GM21529 (cell line): ENCODE measurements at regions not wholly inside any gene's neighbourhood (a gene's known extent, or its start where the extent isn't known, plus 50 kb on each side); places are given as distances from the start of the nearest gene placed in this dataset.

Experiments
- ATAC-seq: cut with Tn5 transposase; IDR thresholded peaks from one replicate; pipeline ENCODE4 v1.9.1; 2021; ENCODE audit not compliant: unreplicated experiment

DNA sequence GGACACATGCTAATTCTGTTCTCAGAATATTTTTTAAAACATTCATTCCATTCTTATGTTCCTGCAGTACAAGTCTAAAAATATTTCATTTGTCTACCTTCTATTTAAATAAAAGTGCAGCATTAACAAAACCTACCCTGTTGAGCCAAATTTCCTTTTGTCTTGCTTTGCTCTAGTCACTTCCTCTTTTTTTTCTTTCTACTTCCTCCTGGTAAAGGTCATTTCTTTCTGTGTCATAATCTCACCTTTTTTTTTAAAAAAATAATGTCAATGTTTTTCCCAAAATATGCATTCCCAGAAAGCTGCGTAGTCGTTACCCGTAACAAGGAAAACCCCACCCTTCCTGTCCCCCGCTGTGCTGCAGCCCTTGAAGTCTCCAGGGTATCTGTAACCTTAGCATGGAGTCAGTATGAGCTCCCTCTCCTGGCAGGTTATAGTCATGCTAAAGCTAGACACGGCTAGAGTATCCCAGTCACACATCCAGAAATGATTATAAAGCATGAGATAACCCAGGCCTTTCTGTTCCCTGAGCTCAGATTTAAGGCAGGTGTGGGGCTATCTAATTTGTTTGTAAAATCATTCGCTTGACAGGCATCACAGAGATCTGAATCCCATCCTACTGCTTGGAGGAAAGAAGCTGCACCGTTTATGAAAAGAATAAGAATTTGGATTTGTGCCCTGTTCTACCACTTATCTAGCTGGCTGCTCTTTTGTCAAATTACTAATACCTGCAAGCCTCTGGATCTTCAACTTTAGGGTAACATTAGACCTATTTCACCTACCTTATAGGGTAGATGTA is 51.1 kb upstream of the EED start:
- peak; percentile 97 for ATAC-seq

DNA sequence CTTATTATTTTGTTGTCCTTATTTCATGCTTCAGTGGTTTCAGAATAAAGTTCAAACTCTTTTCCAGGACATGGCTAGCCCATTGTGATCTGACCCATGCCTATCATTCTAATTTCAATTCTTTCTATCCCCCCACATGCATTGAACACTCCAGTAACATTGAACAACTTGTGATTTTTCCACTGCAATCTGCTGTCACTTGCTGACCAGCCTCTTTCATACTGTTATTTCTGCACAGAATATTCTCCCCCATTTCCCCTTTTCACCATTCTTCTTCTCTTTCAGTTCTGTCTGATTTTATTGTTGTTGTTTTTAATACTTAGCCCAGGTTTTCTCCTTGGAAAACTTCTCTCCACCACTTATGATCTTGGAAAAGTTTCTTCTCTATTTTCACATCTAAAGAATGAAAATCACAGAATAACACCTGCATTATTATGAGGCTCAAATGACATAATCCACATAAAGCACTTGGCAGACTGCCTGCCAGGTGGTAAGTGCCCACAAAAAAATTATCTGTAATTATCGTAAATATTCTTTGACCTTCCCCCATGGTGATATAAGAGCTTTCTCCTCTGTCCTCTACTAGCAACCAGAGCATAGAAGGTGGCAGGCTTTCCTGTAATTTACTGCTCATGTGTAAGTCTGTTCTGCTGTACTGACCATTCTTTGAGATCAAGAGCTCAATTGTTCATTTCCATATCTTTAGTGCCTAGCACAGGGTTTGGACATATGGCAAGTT is 51.9 kb upstream of the EED start:
- no peak for ATAC-seq

- ATAC-seq: no peak
Measured at GRCh38 chr11:86191874-86192273, 52.7 kb upstream of the EED start.

- ATAC-seq: no peak
Measured at GRCh38 chr11:86187027-86187426, 57.5 kb upstream of the EED start.

- ATAC-seq: no peak
Measured at GRCh38 chr11:86186386-86186785, 58.2 kb upstream of the EED start.

GRCh38 chr11:86185381-86185750 is 59.2 kb upstream of the EED start:
- no peak for ATAC-seq

DNA sequence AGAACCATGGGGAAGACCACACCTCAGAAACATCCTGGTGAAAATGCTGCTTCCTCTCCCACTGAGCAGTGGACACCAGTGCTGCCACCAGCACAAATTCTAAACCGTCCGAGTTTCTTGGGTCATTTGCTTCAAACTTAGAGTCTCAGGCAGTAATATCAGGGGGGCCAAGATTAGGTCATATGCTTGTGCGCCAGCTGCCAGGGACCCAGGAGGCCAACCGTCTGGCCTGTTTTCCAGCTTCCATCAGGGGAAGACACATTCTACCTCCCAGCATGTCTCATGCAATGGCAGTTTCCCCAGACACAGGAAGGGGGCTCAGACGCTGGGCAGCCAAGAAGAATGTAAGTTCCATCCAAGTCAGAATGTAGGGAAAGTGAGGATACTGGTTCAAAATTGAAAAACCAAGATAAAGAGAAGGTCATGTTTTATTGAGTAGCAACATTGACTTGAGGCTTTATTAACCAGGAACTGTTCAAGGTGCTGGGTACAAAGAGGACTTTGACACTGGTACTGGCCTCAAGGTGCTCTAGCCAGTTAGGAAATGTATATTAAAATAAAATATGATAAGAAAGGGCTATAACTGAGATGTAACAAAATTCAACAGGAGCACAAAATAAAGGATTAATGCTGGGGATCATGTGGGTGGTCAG is 59.7 kb upstream of the EED start:
- ATAC-seq: no peak

- ATAC-seq: peak; percentile 45
Measured at GRCh38 chr11:86183694-86184093, 60.9 kb upstream of the EED start.

- peak; percentile 72 for ATAC-seq
Measured at GRCh38 chr11:86182976-86183584, 61.5 kb upstream of the EED start.

GRCh38 chr11:86181379-86181778 is 63.2 kb upstream of the EED start:
- ATAC-seq: no peak

DNA sequence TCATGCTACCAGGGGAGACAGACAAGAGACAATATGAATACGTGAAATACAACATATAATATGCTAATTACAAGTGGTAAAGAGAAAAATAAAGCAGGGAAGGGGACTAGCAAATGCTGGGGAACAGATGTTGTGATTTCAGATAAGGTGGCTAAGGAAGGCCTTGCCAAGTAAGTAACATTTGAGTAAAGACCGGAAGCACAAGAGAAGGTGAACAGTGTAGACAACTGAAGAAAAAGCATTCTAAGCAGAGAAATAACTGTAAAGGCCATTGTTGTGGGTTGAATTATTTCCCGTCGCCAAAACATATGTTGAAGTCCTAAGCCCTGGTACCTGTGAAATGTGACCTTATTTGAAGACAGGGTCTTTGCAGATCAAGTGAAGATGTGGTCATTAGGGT is 63.7 kb upstream of the EED start:
- no peak for ATAC-seq

GRCh38 chr11:86180423-86180822 is 64.1 kb upstream of the EED start:
- no peak for ATAC-seq

DNA sequence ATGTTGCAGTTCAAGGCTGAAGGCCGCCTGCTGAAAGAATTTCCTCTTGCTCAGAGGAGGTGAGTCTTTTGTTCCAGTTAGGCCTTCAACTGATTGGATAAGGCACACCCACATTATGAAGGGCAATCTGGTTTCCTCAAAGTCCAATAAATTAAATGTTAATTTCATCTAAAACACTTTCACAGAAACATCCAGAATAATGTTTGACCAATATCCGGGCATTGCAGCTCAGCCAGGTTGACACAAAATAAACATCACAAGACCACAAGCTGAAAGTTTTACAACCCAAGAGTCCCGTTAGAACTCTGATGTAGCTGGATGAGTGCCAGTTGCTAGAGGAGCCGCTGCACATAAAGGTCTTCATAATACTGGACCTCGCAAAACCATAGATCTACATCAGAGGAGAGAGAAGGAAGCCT is 64.9 kb upstream of the EED start:
- no peak for ATAC-seq

DNA sequence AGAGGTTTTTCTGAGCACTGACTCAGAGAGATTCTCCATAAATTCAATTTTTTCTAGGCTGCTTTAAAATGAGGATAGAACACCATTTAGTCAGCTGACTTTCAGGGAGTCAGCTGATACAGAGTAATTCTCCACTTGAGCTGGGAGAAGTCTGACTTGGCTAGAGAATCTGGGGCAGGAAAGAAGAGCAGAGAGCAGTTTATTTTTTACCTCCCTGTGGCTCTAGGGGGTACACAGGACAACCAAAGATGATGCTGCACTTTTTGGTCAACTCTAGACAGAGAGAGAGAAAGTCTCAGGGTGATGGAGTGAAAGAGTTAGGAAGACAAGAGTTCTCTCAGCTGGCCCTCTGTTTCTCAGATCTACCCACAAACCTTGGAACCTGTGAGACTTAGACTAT is 67.3 kb upstream of the EED start:
- ATAC-seq: no peak

GRCh38 chr11:86176165-86176884 is 68.2 kb upstream of the EED start:
- ATAC-seq: peak; percentile 70

GRCh38 chr11:86175626-86176025 is 68.9 kb upstream of the EED start:
- no peak for ATAC-seq

DNA sequence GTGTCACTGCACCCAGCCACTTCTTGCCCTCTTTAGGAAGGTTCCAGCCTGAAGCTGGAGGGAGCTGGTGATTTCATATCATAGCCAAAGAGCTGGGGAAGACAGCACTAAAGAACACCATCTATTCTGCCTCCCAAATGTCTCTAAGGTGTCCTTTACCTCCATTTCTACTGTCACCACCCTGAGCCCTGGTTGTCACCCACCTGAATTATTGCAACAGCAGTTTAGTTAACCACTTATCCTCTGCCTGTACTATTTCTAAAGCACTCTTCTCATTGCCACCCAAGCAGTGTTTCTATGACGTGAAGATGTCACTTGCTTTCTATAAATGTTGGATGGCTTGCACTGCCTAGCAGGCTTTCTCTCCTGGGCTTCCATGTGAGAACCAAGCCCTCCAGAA is 69.4 kb upstream of the EED start:
- no peak for ATAC-seq

- ATAC-seq: no peak
Measured at GRCh38 chr11:86174101-86175046, 70.2 kb upstream of the EED start.

GRCh38 chr11:86172894-86173293 is 71.7 kb upstream of the EED start:
- no peak for ATAC-seq

- no peak for ATAC-seq
Measured at GRCh38 chr11:86171627-86172026, 72.9 kb upstream of the EED start.
